Rectal smooth muscle tissue (tissue), 1 donor: ENCODE measurements at regions not wholly inside any gene's neighbourhood (a gene's known extent, or its start where the extent isn't known, plus 50 kb on each side); places are given as distances from the start of the nearest gene placed in this dataset.

ENCODE experiments used
- H3K27ac ChIP-seq: one replicate; pipeline ENCODE4 v1.7.0; 2013; ENCODE audit warnings: low read depth, low read length, inconsistent platforms
- H3K27me3 ChIP-seq: one replicate; pipeline ENCODE4 v1.7.0; 2013; ENCODE audit warnings: low read length; ENCODE audit not compliant: control insufficient read depth, insufficient read depth
- H3K36me3 ChIP-seq: one replicate; pipeline ENCODE4 v1.7.0; 2013; ENCODE audit warnings: low read length; ENCODE audit not compliant: control insufficient read depth, insufficient read depth
- H3K4me1 ChIP-seq: one replicate; pipeline ENCODE4 v1.7.0; 2013; ENCODE audit warnings: low read length; ENCODE audit not compliant: control insufficient read depth, insufficient read depth
- H3K4me3 ChIP-seq: one replicate; pipeline ENCODE4 v1.7.0; 2013; ENCODE audit warnings: low read length
- H3K9ac ChIP-seq: one replicate; pipeline ENCODE4 v1.7.0; 2013; ENCODE audit warnings: low read length

DNA sequence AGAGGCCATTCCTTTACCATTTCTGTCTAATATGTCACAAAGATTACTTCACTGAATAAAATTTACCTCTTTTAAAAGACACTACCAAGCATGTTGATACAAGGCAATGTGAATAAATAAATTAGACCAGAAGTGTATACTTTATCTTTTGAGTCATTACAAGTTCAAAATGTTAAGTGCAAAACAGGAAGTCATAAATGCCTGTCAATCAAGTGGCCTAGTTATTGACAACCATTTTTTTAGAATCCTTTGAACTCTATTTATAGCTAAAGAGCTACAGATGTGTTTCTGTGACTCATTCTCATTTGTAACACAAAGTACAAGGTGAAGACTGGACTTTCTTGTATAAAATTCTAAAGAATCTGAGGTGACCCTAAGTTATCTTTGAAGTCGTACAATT is 602.7 kb upstream of the SEMA6A start:
- no peaks in the 10 kb centered on the region for H3K4me1 ChIP-seq
- H3K27ac ChIP-seq = no peak overlapping the region
- no peaks in the 10 kb centered on the region for H3K36me3 ChIP-seq
- H3K9ac ChIP-seq = no peak overlapping the region
- no peaks in the 10 kb centered on the region for H3K27me3 ChIP-seq
- no peak overlapping the region for H3K4me3 ChIP-seq

DNA sequence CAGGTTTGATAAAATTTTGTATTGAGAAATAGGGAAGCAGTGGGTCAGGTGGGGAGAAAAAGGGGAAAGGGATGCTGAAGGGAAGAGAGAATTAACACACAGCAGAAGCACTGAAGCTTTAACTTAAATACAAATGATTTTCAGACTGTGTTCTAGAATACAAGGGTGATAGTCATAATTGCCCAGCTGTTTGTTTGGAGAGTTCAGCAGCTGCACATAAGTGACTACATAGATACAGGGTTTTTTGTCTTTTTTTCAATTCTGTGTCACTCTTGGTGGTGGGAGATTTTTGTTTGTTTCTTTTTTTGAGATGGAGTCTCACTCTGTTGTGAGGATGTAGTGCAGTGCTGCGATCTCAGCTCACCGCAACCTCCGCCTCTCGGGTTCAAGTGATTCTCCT is 590.4 kb upstream of the SEMA6A start:
- Histone ChIP-seq H3K4me3 (no peak overlapping the region), H3K9ac (no peak overlapping the region), H3K27ac (no peak overlapping the region), H3K4me1 (no peaks in the 10 kb centered on the region), H3K36me3 (no peaks in the 10 kb centered on the region), H3K27me3 (no peaks in the 10 kb centered on the region)

DNA sequence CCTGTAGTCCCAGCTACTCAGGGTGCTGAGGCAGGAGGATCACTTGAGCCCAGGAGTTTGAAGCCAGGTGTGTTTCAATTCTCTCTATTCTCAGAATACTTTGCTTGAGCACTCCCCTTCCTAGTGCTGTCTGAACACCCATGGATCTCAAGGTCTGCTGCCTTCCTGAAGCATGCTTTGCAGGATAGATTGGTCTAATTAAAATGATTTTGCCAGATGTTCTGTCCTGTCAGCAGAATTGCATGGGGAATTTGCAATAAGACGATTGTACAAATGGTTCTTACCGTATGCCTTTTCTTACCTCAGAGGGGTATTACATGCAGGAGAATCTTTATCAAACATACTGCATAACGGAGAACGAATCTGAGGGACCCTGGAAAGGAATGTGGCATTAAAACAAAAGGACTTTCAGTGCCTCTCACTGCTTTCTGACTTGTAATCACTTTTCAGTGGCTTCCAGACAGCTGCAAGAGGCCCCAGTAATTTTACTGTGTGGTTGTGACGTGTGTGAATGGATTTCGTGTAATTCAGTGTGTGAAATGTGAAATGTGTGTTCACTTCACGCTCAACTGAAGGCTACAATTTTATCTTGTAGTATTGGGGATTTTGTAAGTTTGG is 587.2 kb upstream of the SEMA6A start:
- Histone ChIP-seq H3K9ac (no peak overlapping the region), H3K27me3 (no peaks in the 10 kb centered on the region), H3K4me3 (no peak overlapping the region), H3K36me3 (no peaks in the 10 kb centered on the region), H3K4me1 (no peaks in the 10 kb centered on the region), H3K27ac (no peak overlapping the region)

DNA sequence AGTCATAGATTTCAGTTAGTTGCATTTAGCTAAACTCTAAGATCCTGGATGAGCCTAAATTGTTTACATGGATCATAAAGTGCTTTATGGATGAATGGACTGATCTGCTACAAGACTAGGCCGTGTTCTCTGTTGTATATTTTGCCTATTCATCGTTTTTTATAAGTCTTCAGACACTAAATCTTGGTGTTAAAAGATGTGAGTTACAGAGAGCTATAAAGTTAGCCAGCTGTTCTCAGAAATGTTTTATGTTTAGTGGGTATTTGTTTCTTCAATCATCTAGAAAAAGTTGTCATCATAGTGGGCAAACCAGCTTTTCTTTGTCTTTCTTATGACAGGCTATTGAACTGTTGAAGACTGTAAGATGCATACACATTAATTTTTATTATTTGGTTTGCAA is 585.8 kb upstream of the SEMA6A start:
- Histone ChIP-seq H3K27me3 (no peaks in the 10 kb centered on the region), H3K36me3 (no peaks in the 10 kb centered on the region), H3K27ac (no peak overlapping the region), H3K4me1 (no peaks in the 10 kb centered on the region), H3K4me3 (no peak overlapping the region), H3K9ac (no peak overlapping the region)

GRCh38 chr5:117149312-117149711 is 574.7 kb upstream of the SEMA6A start:
- no peak overlapping the region for H3K27ac ChIP-seq
- no peaks in the 10 kb centered on the region for H3K36me3 ChIP-seq
- no peaks in the 10 kb centered on the region for H3K27me3 ChIP-seq
- H3K9ac ChIP-seq = no peak overlapping the region
- H3K4me1 ChIP-seq = no peaks in the 10 kb centered on the region
- no peak overlapping the region for H3K4me3 ChIP-seq

DNA sequence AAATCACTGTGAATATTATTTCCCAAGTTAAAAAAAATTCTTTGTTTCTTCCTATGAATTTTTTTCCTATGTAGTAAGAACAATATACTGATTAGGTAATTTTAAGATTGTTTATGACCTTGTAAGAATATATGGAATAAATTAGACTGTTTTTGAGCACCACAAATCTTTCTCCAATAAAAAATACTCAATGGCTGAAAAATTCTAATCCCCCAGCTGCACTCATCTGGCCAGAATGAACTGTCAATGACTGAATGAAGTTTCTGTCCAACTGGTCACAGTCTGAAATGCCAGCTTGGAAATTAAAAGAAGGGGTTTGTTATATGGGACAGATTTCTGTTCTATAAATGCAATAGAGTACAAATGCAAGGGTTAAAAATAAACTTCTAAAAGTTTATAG is 569.5 kb upstream of the SEMA6A start:
- H3K4me3 ChIP-seq = no peak overlapping the region
- H3K36me3 ChIP-seq = no peaks in the 10 kb centered on the region
- H3K4me1 ChIP-seq = no peaks in the 10 kb centered on the region
- H3K9ac ChIP-seq = no peak overlapping the region
- no peak overlapping the region for H3K27ac ChIP-seq
- H3K27me3 ChIP-seq = no peaks in the 10 kb centered on the region

DNA sequence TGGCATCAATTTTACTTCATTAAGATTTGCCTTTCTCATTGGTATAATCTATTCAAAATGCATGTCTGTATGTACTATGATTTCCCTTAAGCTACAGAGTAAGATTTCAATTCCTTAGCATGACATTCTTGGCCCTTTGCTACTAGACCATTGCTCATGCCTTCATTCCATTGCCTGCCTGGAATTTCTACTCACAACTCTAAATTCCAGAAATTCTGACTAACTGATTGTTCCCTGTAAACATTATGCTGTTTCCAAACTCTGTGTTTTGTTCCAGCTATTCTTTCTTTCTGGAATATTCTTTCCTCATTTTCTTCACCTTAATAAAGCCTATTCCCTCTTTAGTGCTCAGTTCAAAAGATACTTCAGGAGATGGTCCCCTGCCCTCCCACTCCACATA is 568.8 kb upstream of the SEMA6A start:
- no peak overlapping the region for H3K27ac ChIP-seq

GRCh38 chr5:117138523-117138922 is 563.9 kb upstream of the SEMA6A start:
- Histone ChIP-seq H3K27ac (no peak overlapping the region), H3K4me1 (peaks cover 4% of the 10 kb centered on the region), H3K9ac (no peak overlapping the region), H3K4me3 (no peak overlapping the region), H3K27me3 (no peaks in the 10 kb centered on the region), H3K36me3 (no peaks in the 10 kb centered on the region)

More for the DNA sequence above, 568.8 kb upstream of the SEMA6A start:
- Histone ChIP-seq H3K27me3 (no peaks in the 10 kb centered on the region), H3K4me1 (no peaks in the 10 kb centered on the region), H3K36me3 (no peaks in the 10 kb centered on the region), H3K4me3 (no peak overlapping the region), H3K9ac (no peak overlapping the region)

- no peak overlapping the region for H3K9ac ChIP-seq
- H3K4me3 ChIP-seq = no peak overlapping the region
- H3K27me3 ChIP-seq = no peaks in the 10 kb centered on the region
- H3K36me3 ChIP-seq = no peaks in the 10 kb centered on the region
- H3K4me1 ChIP-seq = peaks cover 4% of the 10 kb centered on the region
- no peak overlapping the region for H3K27ac ChIP-seq
Observed at GRCh38 chr5:117135851-117136250, 561.2 kb upstream of the SEMA6A start.

GRCh38 chr5:117133198-117133597 is 558.6 kb upstream of the SEMA6A start:
- no peaks in the 10 kb centered on the region for H3K36me3 ChIP-seq
- H3K9ac ChIP-seq = no peak overlapping the region
- no peaks in the 10 kb centered on the region for H3K27me3 ChIP-seq
- H3K27ac ChIP-seq = no peak overlapping the region
- peaks cover 4% of the 10 kb centered on the region for H3K4me1 ChIP-seq
- H3K4me3 ChIP-seq = no peak overlapping the region

DNA sequence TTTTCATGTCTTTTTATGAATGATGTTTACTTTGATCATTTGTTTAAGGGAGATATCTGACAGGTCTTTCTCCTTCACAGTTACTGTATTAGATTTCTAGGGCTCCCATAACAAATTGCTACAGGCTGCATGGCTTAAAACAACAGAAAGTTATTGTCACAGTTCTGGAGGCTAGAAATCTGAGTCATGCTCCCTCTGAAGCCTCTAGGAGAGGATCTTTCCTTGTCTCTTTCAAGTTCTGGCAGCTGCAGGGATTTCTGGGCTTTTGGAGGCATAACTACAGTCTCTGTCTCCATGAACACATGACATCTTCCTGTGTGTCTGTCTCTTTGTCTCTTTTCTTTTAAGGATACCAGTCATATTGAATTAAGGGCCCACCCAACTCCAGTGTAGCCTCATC is 557.3 kb upstream of the SEMA6A start:
- no peaks in the 10 kb centered on the region for H3K27me3 ChIP-seq
- H3K4me1 ChIP-seq = peaks cover 4% of the 10 kb centered on the region
- no peak overlapping the region for H3K27ac ChIP-seq
- no peaks in the 10 kb centered on the region for H3K36me3 ChIP-seq
- no peak overlapping the region for H3K4me3 ChIP-seq
- H3K9ac ChIP-seq = no peak overlapping the region

DNA sequence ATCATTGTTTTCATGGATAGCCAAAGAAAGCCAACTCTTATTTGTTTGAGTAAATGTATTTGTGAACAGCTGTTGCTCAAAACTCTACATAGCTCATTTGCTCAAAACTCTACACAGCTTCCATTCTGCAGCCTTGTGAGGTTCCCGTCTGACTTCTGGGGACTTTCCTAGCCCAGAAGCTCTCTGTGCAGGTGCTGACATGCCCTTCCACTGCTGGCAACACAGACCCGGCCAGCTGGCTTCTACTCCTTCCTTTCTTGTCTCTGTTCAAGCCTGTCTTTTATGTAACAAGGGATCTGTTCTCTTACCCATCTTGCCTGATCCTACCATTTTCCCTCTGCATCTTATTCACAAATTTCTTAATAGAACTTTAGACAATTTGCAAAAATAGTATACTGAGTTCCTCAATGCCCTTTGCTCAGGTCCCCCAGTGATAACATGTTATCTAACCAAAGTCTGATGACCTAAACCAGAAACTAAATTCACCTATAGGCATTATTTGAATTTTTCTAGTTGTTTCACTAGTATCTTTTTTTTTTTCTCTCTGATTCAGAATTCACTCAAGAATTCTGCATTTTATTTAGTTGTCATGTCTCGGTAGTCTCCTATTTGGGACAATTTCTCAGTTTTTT is 556.5 kb upstream of the SEMA6A start:
- no peak overlapping the region for H3K4me3 ChIP-seq
- H3K27me3 ChIP-seq = no peaks in the 10 kb centered on the region
- H3K27ac ChIP-seq = no peak overlapping the region
- no peak overlapping the region for H3K9ac ChIP-seq
- peaks cover 4% of the 10 kb centered on the region for H3K4me1 ChIP-seq
- no peaks in the 10 kb centered on the region for H3K36me3 ChIP-seq

DNA sequence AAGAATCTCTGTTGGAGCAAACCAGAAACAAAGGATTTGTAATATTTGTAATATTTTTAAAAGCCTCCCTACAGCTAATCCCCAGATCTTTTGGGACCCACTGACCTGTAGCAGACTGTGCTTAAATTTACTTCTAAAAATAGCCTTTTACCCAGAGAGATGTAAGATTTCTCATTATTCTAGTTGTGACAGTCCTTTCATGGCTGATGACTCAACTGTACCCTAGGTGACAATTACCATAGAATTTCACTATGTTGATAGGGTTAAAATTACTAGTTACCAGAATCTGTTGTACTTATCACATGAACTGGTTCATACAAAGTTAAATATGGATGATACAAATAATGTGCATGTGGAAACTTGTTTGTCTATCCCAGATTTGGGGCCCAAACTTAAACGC is 543.9 kb upstream of the SEMA6A start:
- H3K9ac ChIP-seq = no peak overlapping the region
- H3K4me1 ChIP-seq = no peaks in the 10 kb centered on the region
- no peaks in the 10 kb centered on the region for H3K36me3 ChIP-seq
- no peak overlapping the region for H3K4me3 ChIP-seq
- no peak overlapping the region for H3K27ac ChIP-seq
- H3K27me3 ChIP-seq = no peaks in the 10 kb centered on the region
